Fibroblast of skin of abdomen (primary cell): ENCODE measurements at regions not wholly inside any gene's neighbourhood (a gene's known extent, or its start where the extent isn't known, plus 50 kb on each side); places are given as distances from the start of the nearest gene placed in this dataset.
"Not testable (repeated sequence)": the region's sequence is repeated elsewhere in the genome, so short reads cannot be mapped to it uniquely, and the experiment has no call there.

Experiments
- DNase-seq: peaks from one replicate; pipeline ENCODE4 v3.0.0-alpha.2; 2013

DNA sequence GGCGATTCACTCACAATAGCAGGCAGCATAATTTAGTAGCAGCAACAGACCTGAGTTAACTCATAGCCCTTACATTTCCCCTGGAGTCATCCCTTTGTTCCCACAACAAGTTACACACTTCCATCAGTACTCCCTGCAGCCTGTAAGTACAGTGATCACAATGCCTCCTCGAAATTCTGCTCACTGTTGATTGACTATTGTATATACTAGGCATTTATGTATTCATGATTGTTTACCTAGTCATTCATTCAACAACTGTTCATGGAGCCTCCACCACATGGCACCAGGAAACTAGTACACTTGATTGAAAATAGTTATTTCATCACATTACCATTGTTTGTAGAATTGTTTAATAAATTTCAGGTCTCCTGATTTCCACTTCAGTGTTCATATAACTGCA is 71.4 kb upstream of the P3H2 start:
- DNase-seq = no peak

DNA sequence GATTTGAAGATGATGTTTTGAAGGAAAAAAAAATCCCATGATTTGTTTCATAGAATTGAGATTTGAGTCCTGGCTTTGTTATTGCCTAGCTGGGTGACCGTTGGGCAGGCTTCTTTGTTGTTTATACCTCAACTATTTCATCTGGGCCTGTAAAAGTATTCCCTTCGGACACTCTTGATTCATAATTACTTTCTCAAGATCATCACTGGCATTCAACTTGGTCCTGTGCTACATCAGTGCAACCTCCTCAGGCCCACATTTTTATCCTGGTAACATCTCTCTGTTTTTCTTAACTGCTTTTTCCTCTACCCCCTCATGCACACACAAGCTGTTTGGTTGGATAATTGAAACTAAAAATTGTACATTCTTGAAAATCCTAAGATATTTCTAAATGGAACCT is 67.5 kb upstream of the P3H2 start:
- DNase-seq = no peak

DNA sequence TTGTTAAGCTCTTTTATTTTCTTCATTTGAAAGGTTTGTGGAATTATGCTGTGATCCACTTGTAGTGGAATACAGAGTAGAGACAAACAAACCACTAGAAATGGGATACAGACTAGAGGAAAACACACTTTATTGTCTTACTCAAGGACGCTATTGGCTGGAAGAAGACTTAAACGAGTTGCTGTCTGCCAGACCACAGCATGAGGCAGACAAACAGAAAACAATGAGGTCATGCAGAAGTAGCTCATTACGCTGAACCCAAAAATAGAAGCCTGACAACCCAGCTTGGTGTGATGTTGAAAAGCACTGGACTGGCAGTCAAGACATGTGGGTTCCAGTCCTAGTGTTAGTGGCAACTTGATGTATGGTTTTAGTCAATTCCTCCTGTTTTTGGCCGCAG is 62.4 kb upstream of the P3H2 start:
- peak; percentile 86 for DNase-seq

DNA sequence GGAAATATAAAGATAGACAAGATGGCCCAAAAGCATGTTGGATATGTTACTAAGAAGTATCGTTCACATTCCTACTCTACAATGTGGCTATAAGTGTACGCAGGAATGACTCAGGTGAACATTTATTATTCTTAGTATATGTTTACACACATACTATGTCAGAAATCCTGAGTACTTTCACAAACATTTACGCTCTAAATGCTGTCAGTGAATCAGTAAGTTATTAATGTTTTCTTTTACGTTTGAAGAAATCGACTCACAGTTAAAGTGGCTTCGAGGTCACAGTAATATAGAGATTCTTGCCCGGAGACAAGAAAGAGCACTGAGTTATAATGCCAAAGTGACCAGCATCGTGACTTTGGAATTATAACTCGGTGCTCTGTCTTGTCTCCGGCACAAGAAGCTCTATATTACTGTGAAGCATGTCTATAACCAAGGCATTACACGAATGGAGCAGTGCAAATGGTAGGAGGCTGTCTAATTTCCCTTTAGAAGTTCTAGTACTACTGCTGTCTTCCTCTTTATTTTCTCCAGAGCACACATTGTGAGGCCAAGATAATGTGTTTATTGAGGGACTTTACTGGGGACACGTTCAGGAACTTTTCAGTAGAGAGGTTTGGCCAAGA is 61.8 kb upstream of the P3H2 start:
- DNase-seq = peak; percentile 26

DNA sequence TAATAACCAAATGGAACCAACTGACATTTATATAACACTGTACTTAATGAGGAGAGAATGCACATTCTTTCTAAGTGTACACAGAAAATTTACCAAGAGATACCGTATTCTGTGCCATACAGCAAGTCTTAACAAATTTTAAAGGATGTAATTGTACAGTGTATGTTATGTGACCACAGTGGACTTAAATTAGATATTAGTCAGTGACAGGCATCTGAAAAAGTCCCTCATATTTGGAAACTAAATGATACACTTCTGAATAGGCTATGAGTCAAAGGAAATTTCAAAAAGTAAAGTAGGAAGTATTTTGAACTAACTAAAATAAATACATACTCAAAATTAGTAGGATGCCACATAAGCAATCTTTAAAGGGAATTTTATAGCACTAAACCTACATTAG is 59.6 kb upstream of the P3H2 start:
- peak; percentile 38 for DNase-seq

DNA sequence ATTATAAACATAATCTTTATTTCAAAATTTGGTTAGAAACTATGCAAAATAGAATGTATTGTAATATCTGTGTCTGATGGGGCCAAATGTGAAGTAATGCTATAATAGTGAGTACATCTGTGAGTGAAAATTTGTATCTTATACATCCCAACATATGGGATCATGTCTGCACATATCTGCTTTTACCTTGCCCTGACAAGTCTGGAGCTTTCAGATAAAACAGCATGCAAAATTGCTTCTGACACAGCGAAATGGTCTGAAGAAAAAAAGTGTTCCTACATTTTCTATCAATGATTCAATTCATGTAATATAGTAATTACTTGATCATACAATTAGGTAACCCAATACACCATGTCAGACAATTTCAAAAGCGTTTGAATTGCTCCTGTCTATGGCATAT is 58.1 kb upstream of the P3H2 start:
- no peak for DNase-seq

DNA sequence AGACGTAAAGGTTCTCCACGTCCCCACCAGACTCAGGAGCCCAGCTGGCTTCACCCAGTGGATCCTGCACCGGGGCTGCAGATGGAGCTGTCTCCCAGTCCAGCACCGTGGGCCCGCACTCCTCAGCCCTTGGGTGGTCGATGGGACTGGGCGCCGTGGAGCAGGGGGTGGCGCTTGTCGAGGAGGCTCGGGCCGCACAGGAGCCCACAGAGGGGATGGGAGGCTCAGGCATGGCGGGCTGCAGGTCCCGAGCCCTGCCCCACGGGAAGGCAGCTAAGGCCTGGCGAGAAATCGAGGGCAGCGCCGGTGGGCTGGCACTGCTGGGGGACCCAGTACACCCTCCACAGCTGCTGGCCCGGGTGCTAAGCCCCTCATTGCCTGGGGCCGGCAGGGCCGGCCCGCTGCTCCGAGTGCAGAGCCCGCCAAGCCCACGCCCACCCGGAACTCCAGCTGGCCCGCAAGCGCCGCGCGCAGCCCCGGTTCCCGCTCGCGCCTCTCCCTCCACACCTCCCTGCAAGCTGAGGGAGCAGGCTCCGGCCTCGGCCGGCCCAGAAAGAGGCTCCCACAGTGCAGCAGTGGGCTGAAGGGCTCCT is 56.3 kb upstream of the P3H2 start:
- not testable (repeated sequence) for DNase-seq

DNA sequence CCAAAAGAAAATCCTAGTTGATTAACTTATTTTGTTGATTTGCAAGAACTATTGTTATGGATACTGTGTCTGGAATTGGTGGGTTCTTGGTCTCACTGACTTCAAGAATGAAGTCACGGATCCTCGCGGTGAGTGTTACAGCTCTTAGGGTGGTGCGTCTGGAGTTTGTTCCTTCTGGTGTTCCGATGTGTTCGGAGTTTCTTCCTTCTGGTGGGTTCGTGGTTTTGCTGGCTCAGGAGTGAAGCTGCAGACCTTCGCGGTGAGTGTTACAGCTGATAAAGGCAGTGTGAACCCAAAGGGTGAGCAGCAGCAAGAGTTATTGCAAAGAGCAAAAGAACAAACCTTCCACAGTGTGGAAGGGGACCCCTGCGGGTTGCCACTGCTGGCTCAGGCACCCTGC is 55.4 kb upstream of the P3H2 start:
- not testable (repeated sequence) for DNase-seq

DNA sequence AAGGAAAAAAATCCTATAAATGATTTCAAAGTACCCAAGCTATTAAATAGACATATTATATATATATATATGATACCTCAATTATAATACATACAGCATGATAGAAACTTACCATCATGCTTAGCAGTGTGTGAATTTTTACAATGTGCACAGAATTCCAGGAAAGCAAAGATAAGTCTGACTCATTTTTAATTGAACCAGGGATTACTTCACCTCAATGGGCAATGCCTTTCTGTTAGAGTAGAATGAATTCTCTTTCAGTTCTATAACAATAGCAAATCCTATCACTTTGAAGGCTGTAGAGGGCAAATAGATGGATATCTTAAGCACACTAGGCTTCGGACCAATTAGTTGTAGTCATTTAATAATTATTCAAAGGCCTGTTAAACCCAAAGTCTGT is 54.8 kb upstream of the P3H2 start:
- DNase-seq = no peak

DNA sequence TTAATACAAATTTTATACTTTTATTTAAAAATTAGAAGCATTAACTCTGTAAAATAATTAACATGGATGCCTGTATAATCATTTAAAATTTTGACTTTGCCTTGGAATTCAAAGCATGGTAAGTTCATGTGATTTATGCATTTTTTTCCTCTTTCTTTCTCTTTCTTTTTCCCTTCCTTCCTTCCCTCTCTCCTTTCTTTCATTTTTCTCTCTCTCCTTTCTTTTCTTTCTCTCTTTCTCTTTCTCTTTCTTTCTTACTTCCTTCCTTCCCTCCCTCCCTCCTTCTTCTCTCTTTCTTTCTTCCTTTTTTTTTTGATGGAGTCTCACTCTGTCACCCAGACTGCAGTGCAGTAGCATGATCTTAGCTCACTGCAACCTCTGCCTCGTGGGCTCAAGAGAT is 53.8 kb upstream of the P3H2 start:
- no peak for DNase-seq

DNA sequence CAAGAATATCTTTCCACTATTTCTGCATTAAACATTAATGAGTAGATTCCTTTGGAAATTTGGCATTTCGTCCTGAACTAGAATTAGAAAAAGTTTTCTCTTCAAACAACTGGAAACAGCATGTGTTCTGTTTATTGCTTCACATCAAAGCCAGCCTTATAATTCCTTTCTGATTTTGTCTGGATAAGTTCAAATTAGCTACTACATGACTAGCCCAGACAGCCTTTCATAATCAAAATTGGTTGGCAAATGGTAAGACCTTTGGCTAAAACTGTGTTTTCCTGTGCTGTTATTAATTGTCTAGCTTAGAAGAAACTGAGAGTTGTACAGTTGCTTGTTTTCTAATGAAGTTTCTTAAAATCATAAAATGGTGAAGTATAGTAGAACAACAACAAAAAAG is 52.7 kb upstream of the P3H2 start:
- no peak for DNase-seq

DNA sequence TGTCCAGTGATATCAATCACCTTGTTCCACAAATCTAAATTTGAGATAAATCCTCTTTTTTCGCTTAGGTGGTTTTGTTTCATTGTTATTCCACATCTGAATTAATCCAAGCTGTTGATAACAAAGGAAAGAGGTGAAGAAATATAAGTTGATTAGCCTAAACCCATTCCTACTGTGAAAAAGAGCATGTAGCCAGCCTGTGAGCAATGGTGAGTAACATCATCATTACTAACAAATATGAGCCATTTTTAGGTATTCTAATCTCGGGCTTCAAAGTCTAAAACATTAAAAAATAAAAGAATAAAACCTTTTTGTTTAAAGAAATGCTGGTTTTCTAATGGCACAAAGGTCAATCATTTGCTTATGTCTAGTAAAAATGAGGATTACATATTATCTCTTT is 52.1 kb upstream of the P3H2 start:
- DNase-seq = no peak
